ENCODE measurements at regions not wholly inside any gene's neighbourhood (a gene's known extent, or its start where the extent isn't known, plus 50 kb on each side); places are given as distances from the start of the nearest gene placed in this dataset.

DNA sequence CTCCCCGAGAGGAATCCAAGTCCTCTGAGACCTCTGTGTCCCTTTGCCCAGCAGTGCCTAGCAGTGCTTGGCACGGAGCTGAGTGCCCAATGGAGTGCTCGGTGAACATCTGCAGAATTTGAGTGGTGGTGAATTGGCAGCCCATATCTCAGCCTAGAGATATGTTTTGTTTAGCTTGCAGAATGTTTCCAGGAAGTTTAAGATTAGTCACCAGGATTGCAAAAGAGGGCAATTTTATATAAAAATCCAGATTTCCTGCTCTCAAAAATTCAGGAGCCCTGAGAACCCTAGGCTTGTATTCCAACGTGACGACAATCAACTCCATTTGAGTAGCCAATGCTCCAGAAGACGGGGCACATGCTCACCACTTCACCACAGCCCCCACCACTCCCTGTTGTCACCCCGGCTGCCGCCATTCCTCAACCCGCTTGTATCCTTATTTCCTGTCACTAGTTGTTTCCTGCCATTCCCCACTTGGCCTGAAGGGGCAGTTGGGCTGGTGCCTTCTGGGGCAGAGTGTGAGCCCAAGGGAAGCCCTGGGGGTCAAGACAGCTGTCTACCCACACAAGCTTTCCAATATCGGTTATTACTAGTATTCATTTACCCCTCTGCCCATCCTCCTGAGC lies 116.9 kb downstream of the EFNB1 start:
- no peak overlapping the region for H2BK5ac ChIP-seq (ENCODE audit: low read depth, low read length, poor library complexity)
- H3K18ac ChIP-seq (ENCODE audit: low read length), result no peak overlapping the region
- H3K9me3 ChIP-seq (ENCODE audit: insufficient read depth, low read depth, low read length), result no peaks in the 10 kb centered on the region
- no peak overlapping the region for H4K8ac ChIP-seq (ENCODE audit: low read depth, low read length)
- H3K4me1 ChIP-seq (ENCODE audit: control insufficient read depth in 1 of 2, insufficient read depth in 2 of 2, low read length in 2 of 2), result peaks cover 4 to 6% of the 10 kb centered on the region in 2 experiments
- H2AFZ ChIP-seq (ENCODE audit: insufficient read depth, low read length, poor library complexity), result no peak overlapping the region
- no peak overlapping the region for H4K12ac ChIP-seq (ENCODE audit: low read depth, low read length)
- no peak overlapping the region for H3K27ac ChIP-seq (ENCODE audit: low read depth, low read length)
- no peak overlapping the region for H2BK12ac ChIP-seq (ENCODE audit: low read length)
- H3K9ac ChIP-seq (ENCODE audit: low read length), result no peak overlapping the region
- no peak overlapping the region for H4K91ac ChIP-seq (ENCODE audit: low read depth, low read length)
- H3K36me3 ChIP-seq (ENCODE audit: control insufficient read depth in 1 of 2, insufficient read depth in 2 of 2, low read length in 2 of 2), result no peaks in the 10 kb centered on the region
- no CpG with 5 or more reads among the region's 10 CpGs for WGBS (ENCODE audit: extremely low coverage, insufficient coverage, insufficient read length)
- no peaks in the 10 kb centered on the region for H3K79me1 ChIP-seq (ENCODE audit: low read length)
- H2BK120ac ChIP-seq (ENCODE audit: insufficient read depth, low read length, poor library complexity), result no peak overlapping the region
- H3K27me3 ChIP-seq (ENCODE audit: insufficient read depth, low read length), result no peaks in the 10 kb centered on the region
- peak in 1 of 2 donors; percentile 53 for DNase-seq
- H3K4me2 ChIP-seq (ENCODE audit: low read length), result no peak overlapping the region
- no peak overlapping the region for H3K14ac ChIP-seq (ENCODE audit: low read length)
- H2AK5ac ChIP-seq (ENCODE audit: low read length), result no peak overlapping the region
- H3K4me3 ChIP-seq (ENCODE audit: low read depth, low read length), result no peak overlapping the region
- no peaks in the 10 kb centered on the region for H3K79me2 ChIP-seq (ENCODE audit: control insufficient read depth, insufficient read depth, low read length, poor library complexity)
- no peak overlapping the region for H3K4ac ChIP-seq (ENCODE audit: low read depth, low read length)
- H3K23ac ChIP-seq (ENCODE audit: low read length), result no peak overlapping the region

DNA sequence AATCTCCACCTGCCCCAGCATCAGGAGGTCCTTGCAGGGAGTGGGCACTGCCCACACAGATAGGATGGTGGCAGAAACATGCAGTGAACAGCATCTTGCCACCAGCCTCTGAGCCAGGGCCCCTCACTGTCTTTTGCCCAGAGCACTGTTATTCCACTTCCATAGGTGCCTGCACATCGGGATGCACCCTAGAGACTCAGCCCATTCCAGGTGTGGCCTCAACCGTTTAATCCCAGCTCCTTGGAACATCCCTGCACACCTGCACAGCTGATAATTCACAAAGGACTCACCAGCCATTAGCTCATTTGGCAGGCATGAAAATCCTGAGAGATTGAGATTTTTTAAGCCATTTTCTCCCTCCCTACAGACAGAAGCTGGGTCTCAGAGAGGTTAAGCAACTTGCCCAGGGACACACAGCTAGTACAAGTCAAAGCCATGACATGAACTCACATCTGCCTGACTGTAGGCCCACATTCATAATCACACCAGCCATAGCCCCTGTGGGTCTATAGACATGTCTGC lies 116.3 kb downstream of the EFNB1 start:
- Histone ChIP-seq H3K27me3 (ENCODE audit: insufficient read depth, low read length) (no peaks in the 10 kb centered on the region), H2BK12ac (ENCODE audit: low read length) (no peak overlapping the region), H3K36me3 (ENCODE audit: control insufficient read depth in 1 of 2, insufficient read depth in 2 of 2, low read length in 2 of 2) (no peaks in the 10 kb centered on the region), H3K4ac (ENCODE audit: low read depth, low read length) (no peak overlapping the region), H2AFZ (ENCODE audit: insufficient read depth, low read length, poor library complexity) (no peak overlapping the region), H4K8ac (ENCODE audit: low read depth, low read length) (no peak overlapping the region), H2AK5ac (ENCODE audit: low read length) (no peak overlapping the region), H2BK5ac (ENCODE audit: low read depth, low read length, poor library complexity) (no peak overlapping the region), H3K14ac (ENCODE audit: low read length) (no peak overlapping the region), H2BK120ac (ENCODE audit: insufficient read depth, low read length, poor library complexity) (no peak overlapping the region), H4K12ac (ENCODE audit: low read depth, low read length) (no peak overlapping the region), H3K9me3 (ENCODE audit: insufficient read depth, low read depth, low read length) (no peaks in the 10 kb centered on the region), H3K79me2 (ENCODE audit: control insufficient read depth, insufficient read depth, low read length, poor library complexity) (no peaks in the 10 kb centered on the region), H3K23ac (ENCODE audit: low read length) (no peak overlapping the region), H3K79me1 (ENCODE audit: low read length) (no peaks in the 10 kb centered on the region), H3K4me2 (ENCODE audit: low read length) (no peak overlapping the region), H3K4me3 (ENCODE audit: low read depth, low read length) (no peak overlapping the region), H3K4me1 (ENCODE audit: control insufficient read depth in 1 of 2, insufficient read depth in 2 of 2, low read length in 2 of 2) (peaks cover 4 to 6% of the 10 kb centered on the region in 2 experiments), H4K91ac (ENCODE audit: low read depth, low read length) (no peak overlapping the region), H3K18ac (ENCODE audit: low read length) (no peak overlapping the region), H3K9ac (ENCODE audit: low read length) (no peak overlapping the region), H3K27ac (ENCODE audit: low read depth, low read length) (no peak overlapping the region)
- WGBS (ENCODE audit: extremely low coverage, insufficient coverage, insufficient read length), result no CpG with 5 or more reads among the region's 2 CpGs
- peak in 1 of 2 donors; percentile 41 for DNase-seq

DNA sequence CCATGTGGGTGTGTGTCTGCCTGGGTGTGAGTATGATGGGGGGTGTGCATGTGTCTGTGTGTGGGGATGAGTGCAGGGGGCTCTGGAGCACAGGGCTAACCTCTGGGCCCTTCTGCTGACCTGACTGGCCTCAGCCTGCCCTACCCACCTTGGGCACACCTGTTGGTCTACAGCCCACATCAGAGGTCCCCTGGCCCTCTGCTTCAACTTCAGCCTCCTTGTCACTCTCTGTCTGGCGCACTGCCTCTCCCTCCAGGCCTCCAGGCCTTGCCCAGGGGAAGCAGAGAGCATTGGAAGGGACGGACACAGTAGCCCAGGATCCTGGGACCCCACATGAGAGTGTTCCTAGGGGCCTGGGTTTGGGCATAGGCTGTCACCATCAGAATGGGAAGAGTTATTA lies 115.4 kb downstream of the EFNB1 start:
- H2AFZ ChIP-seq (ENCODE audit: insufficient read depth, low read length, poor library complexity), result no peak overlapping the region
- H3K27ac ChIP-seq (ENCODE audit: low read depth, low read length), result no peak overlapping the region
- H3K27me3 ChIP-seq (ENCODE audit: insufficient read depth, low read length), result no peaks in the 10 kb centered on the region
- H3K4me1 ChIP-seq (ENCODE audit: control insufficient read depth in 1 of 2, insufficient read depth in 2 of 2, low read length in 2 of 2), result peaks cover 4 to 6% of the 10 kb centered on the region in 2 experiments
- H3K4me3 ChIP-seq (ENCODE audit: low read depth, low read length), result no peak overlapping the region
- DNase-seq, result no peak
- no peak overlapping the region for H3K23ac ChIP-seq (ENCODE audit: low read length)
- no peak overlapping the region for H3K14ac ChIP-seq (ENCODE audit: low read length)
- no peaks in the 10 kb centered on the region for H3K79me1 ChIP-seq (ENCODE audit: low read length)
- H3K36me3 ChIP-seq (ENCODE audit: control insufficient read depth in 1 of 2, insufficient read depth in 2 of 2, low read length in 2 of 2), result no peaks in the 10 kb centered on the region
- H2BK5ac ChIP-seq (ENCODE audit: low read depth, low read length, poor library complexity), result no peak overlapping the region
- no CpG with 5 or more reads among the region's 2 CpGs for WGBS (ENCODE audit: extremely low coverage, insufficient coverage, insufficient read length)
- no peak overlapping the region for H4K12ac ChIP-seq (ENCODE audit: low read depth, low read length)
- no peak overlapping the region for H3K4ac ChIP-seq (ENCODE audit: low read depth, low read length)
- no peak overlapping the region for H2BK12ac ChIP-seq (ENCODE audit: low read length)
- no peak overlapping the region for H3K4me2 ChIP-seq (ENCODE audit: low read length)
- H3K9me3 ChIP-seq (ENCODE audit: insufficient read depth, low read depth, low read length), result no peaks in the 10 kb centered on the region
- H2AK5ac ChIP-seq (ENCODE audit: low read length), result no peak overlapping the region
- no peak overlapping the region for H3K9ac ChIP-seq (ENCODE audit: low read length)
- no peak overlapping the region for H3K18ac ChIP-seq (ENCODE audit: low read length)
- H3K79me2 ChIP-seq (ENCODE audit: control insufficient read depth, insufficient read depth, low read length, poor library complexity), result no peaks in the 10 kb centered on the region
- no peak overlapping the region for H4K8ac ChIP-seq (ENCODE audit: low read depth, low read length)
- no peak overlapping the region for H2BK120ac ChIP-seq (ENCODE audit: insufficient read depth, low read length, poor library complexity)
- no peak overlapping the region for H4K91ac ChIP-seq (ENCODE audit: low read depth, low read length)

DNA sequence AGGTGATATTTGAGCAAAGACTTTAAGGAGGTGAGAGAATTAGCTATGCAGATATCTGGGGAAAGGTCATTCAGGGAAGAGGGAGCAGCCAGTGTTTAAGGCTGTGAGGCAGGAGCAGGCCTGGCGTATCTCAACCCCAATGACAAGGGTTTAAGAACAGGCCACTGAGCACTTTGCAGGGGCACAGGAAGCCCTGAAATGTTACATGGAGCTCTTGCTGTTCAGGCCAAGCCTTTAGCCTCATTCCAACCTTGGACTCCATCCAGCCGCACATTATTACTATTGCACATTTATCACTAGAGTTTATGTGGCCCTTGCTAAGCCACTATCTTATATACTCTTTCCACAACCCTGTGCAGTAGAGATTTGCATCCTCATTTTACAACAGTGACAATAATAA lies 114.0 kb downstream of the EFNB1 start:
- no peak overlapping the region for H3K4ac ChIP-seq (ENCODE audit: low read depth, low read length)
- H3K4me1 ChIP-seq (ENCODE audit: control insufficient read depth in 1 of 2, insufficient read depth in 2 of 2, low read length in 2 of 2), result peaks cover 4 to 12% of the 10 kb centered on the region in 2 experiments
- no peak overlapping the region for H3K23ac ChIP-seq (ENCODE audit: low read length)
- H3K14ac ChIP-seq (ENCODE audit: low read length), result no peak overlapping the region
- no peaks in the 10 kb centered on the region for H3K9me3 ChIP-seq (ENCODE audit: insufficient read depth, low read depth, low read length)
- no peak overlapping the region for H2BK5ac ChIP-seq (ENCODE audit: low read depth, low read length, poor library complexity)
- WGBS (ENCODE audit: extremely low coverage, insufficient coverage, insufficient read length), result no CpG with 5 or more reads among the region's 2 CpGs
- H3K4me2 ChIP-seq (ENCODE audit: low read length), result no peak overlapping the region
- H3K36me3 ChIP-seq (ENCODE audit: control insufficient read depth in 1 of 2, insufficient read depth in 2 of 2, low read length in 2 of 2), result no peaks in the 10 kb centered on the region
- no peak overlapping the region for H3K18ac ChIP-seq (ENCODE audit: low read length)
- H3K9ac ChIP-seq (ENCODE audit: low read length), result no peak overlapping the region
- DNase-seq, result no peak
- H2BK12ac ChIP-seq (ENCODE audit: low read length), result no peak overlapping the region
- H3K27ac ChIP-seq (ENCODE audit: low read depth, low read length), result no peak overlapping the region
- no peak overlapping the region for H4K8ac ChIP-seq (ENCODE audit: low read depth, low read length)
- H4K91ac ChIP-seq (ENCODE audit: low read depth, low read length), result no peak overlapping the region
- no peaks in the 10 kb centered on the region for H3K79me2 ChIP-seq (ENCODE audit: control insufficient read depth, insufficient read depth, low read length, poor library complexity)
- H2BK120ac ChIP-seq (ENCODE audit: insufficient read depth, low read length, poor library complexity), result no peak overlapping the region
- H2AFZ ChIP-seq (ENCODE audit: insufficient read depth, low read length, poor library complexity), result no peak overlapping the region
- no peak overlapping the region for H2AK5ac ChIP-seq (ENCODE audit: low read length)
- H3K27me3 ChIP-seq (ENCODE audit: insufficient read depth, low read length), result no peaks in the 10 kb centered on the region
- H3K4me3 ChIP-seq (ENCODE audit: low read depth, low read length), result no peak overlapping the region
- no peak overlapping the region for H4K12ac ChIP-seq (ENCODE audit: low read depth, low read length)
- no peaks in the 10 kb centered on the region for H3K79me1 ChIP-seq (ENCODE audit: low read length)
